NCI-H128 (cell line): ENCODE measurements at regions not wholly inside any gene's neighbourhood (a gene's known extent, or its start where the extent isn't known, plus 50 kb on each side); places are given as distances from the start of the nearest gene placed in this dataset.

Experiments used
- DNase-seq: peaks from one replicate; lab custom pipeline; 2025; ENCODE audit not compliant: unreplicated experiment; lab: John Stamatoyannopoulos, UW

DNA sequence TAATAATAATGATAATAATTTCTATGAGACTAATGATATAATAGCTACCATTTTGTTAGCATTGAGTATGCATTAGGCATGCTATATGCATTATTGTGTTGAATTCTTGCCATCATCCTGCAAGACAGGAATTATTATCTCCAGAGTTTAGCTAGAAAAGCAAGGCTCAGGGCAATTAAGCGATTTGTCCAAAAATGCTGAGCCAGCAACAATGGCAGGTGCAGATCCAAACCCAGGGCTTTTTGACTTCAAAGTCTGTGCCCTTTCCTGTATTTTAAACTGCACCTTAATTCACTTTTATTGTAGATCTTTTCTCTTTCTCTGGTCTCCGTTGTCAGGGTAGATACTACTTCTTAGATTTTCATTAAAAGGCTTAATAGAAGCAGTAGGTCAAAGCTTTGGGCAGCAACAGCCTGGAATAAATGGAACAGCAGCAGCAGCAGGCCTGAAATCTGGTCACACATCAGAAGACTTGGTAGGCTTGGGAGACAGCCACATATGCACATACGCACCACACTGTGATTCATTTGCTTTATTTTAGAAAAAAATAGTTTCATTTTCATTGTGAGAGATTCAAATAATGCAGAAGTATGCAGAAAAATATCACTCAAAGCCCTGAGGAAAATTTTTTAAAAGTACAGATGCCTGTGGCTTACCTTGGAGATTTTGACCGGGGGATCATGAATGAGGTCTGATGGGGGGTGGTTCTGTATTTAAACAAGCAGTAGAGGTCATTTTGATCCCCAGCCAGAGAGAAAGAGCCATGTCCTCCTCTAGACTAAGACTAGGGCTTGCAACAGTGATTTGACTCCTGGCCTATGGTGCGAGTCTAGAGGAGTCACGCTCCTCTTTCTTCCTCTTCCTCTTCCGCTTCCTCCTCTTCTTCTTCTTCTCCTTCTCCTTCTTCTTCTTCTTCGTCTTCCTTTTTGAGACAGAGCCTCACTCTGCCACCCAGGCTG, 455.7 kb downstream of the TSN start:
- DNase-seq = no peak

DNA sequence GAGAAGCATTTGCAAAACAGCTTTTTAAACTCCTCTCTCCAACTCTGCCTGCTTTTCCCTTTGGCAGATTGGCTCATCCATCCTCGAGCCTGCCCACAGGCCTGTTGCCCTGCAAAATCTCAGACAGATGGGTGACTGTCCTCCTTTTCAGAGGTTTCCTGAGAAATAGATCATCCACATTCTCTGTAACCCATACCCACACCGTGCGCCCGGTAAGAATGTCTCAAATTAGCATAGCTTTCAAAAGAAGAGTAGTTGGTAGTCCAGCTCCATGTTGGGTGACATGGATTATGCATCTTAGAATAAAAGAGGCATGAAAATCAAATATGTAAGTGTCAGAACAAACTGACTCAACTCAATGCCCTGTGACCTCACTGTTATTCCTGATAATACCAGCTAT, 457.9 kb downstream of the TSN start:
- no peak for DNase-seq

DNA sequence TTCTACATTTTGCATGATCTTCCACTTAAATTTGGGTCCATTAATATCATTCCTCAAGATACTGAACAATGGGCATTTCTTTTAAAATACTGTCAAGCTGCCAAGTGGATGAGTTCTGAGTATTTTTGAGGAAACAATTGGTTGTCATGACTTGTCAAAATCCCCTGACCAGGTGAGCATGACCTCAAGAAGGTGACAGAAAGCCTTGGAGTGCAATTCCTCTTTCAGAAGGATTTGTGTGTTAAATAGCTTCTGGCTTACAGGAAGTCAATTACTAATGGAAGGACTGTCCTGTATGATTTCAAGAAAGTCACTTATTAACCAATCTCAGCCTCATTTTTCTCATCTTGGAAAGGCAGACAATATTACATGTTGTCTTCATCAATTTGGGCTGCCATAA, 460.6 kb downstream of the TSN start:
- no peak for DNase-seq

DNA sequence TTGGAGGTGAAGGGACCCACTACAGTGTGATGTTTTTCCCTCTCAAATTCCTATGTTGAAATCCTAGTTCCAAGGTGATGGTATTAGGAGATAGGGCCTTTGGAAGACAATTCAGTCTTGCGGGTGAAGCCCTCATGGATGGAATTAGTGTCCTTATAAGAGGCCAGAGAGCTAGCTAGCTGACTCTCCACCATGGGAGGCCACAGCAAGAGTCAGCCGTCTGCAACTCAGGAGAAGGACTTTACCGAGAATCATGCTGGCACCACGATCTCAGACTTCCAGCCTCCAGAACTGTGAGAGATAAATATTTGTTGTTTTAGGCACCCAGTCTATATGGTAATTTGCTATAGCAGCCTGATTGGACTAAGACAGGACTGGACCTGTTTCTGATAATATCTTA, 461.4 kb downstream of the TSN start:
- DNase-seq = no peak

DNA sequence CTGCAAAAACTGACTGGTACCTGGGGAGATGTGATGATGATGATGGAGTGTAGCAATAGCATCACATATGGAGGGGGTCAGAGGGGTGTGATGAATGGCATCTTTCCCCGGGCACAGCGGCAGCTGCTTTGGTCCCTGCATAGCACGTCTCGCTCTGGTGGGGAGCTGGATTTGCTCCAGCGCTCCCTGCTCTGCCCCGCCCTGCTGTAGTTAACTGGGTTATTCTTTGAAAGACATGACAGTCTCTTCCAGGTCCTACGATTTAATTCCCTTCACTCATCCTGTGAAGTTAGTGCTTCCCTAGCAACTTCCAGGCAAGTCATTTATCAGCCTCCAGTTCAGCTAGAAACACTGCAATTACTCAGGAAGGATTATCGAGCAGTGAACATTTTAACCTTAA, 463.1 kb downstream of the TSN start:
- no peak for DNase-seq

DNA sequence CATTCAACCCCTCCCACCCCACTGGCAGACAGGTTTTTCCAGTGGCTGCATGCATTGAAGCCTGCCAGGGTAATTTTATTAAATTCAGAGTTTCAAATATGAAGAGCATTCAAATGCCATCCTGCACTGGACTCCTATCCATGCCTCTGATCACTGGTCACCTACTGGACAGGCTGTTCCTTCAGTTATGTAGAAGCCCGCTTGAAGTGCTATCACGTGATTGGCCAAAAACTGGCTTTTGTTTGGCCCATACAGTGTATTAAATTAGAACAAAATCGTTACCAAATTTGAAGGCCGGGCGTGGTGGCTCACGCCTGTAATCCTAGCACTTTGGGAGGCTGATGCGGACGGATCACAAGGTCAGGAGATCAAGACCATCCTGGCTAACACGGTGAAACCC, 464.1 kb downstream of the TSN start:
- DNase-seq = no peak

DNA sequence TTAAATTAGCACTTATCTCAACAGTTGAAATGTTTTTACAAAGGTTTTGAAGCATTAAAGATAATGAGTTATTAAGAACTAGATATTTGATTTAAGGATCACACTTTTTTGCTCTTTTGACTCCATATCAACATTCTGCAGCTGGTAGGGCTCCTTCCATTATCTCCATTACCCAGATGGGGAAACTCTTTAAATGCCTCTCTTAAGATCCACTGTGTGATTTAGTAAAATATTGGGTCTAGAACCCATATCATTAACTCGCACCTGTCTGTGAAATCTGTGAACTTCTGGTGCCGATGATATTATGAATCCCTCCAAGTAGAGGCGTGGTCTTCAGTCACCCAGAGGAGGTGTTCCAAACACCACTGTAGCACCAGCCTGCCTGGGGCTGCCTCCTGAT, 466.2 kb downstream of the TSN start:
- DNase-seq = no peak

DNA sequence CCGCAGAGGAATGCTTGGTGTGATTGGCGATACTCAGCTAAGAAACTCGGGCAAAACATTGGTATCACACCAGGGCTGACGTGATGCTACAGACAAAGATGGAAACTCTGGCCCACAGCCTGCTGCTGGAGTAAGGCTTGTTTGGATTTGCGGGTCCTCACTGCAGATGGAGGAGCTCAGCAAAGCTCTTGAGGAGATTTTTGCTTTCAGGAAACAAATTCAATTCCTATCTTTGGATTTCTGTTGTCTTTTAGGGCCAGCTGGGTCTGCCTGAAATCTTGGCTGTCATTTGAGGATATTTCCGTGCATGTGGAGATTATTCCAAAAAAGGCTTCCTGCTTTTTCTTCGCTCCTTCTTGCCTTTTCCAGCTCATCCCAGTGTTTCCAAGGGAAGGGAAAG, 475.8 kb downstream of the TSN start:
- no peak for DNase-seq

DNA sequence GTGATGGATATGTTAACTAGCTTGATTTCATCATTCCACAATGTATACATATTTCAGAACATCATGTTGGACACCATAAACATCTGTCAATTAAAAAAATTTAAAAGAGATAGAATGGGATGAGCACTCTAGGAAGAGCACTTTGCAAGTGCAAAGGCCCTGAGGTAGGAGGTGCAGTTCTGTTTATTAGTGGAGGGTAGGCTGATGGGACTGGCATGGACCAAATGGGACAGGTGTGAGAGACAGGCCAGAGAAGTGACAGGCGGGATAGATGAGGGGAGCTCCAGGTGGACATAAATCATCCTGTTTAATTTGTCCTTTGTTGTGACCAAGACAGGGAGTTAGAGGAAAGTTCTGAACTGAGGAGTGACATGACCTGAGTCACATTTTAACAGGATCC, 477.9 kb downstream of the TSN start:
- DNase-seq = no peak

DNA sequence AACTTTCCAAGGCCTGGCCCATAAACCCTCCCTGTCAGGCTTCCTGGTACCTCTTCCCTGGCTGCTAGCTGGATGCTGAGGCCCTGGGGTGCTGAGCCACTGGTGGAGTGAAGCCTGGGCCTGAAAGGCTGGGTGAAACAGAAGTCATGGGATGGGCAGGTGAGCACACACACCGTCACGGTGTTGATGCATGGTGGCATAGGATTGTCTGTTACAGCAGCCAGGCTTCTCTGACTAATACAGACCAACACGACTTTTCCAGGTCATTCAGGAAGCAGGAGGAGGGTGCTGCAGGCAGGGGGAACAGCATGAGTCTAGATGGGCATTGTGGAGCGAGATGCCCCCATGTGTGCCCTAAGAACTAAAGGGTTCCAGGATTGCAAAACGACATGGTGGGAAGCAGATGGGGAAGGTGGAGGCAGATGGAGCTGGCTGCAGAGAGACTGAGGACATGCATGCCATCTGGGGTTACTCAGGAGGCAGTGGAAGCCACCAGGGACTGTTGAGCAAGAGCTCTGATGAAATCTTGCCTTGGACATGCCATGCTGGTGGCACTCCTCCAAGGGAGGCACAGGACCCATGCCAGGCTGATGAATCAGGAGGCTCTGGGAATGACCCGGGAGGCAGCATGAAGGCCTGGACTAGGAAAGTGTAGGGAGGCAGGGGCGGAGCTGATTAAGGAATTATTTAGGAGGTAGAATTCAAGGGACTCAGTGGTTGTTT, 480.9 kb downstream of the TSN start:
- no peak for DNase-seq

DNA sequence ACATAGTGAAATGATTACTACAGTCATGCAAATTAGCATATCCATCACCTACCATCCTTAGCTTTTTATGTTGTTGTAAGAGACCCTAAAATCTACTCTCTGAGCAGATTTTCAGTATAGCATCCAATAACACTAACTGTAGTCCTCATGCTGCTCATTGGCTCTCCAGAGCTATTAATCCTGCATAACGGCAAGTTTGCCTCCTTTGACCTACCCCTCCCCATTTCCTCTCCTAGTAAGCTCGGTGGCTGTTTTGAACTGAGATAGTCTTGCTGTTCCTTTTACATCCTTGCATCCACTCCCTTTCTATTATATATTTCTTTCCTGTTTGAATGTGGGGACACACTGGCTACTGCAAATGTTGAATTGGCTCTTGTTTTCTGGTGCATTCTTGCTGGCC, 481.5 kb downstream of the TSN start:
- no peak for DNase-seq

DNA sequence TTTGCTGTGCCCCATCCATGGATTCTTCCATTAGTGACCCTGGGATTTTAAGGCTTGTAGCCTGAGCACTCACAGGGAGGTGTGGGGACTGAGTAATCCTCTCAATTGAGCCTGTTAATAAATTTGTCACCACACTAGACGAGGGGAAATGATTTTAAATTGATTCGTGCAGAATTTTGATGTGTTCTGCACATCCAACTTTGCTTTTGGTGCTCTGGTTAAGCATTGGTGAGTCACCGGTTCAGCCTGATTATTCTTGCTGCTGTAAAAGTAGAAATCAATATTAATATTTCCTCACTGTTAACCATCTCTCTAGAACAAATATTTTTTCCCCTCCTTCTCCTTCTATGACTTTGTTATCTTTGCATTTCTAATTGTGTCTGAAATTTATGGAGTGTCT, 482.0 kb downstream of the TSN start:
- DNase-seq = no peak

DNA sequence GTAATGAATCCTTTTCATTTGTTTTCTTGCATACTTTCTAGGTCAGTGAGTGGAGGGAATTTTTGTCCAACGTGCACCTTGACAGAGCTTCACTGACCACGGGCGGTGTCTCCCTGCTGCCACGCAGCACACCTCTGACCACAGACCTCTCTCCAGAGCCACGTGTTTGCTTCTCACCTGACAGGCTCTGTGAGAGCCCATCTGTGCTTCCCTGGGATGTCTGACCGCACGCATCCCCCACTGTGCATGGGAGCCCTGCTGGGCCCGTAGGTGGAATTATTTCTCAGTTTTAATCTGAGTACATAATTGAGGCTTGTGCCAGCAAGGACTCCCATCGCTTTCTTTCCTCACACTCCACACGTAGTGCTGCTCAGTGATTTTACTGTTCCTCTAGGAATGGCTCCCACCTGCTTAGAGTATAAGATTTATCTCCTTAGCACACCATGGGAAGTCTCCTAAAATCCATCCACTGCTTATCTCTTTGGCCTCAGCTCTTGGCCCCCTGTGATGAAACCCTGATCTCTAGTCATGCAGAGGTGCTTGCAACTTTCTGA, 482.6 kb downstream of the TSN start:
- no peak for DNase-seq

DNA sequence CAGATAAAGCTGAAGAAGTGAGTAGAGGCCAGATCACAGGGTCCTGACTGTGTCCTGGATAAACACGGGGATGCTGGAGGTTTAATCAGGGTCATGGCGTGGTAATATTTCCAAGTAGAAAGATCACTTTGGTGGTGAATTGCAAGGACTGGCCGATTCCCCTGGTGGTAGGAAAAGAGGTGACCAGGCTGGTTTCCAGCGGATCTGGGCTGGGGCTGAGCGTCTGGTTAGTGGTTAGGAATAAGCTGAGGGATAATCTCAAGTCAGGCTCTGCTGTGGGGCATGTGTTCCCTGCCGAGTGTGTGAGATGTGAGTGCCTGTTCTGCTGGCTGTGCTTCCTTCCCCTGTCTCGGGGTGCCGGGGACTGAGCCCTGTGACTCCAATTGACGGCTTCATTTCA, 484.0 kb downstream of the TSN start:
- DNase-seq = no peak

DNA sequence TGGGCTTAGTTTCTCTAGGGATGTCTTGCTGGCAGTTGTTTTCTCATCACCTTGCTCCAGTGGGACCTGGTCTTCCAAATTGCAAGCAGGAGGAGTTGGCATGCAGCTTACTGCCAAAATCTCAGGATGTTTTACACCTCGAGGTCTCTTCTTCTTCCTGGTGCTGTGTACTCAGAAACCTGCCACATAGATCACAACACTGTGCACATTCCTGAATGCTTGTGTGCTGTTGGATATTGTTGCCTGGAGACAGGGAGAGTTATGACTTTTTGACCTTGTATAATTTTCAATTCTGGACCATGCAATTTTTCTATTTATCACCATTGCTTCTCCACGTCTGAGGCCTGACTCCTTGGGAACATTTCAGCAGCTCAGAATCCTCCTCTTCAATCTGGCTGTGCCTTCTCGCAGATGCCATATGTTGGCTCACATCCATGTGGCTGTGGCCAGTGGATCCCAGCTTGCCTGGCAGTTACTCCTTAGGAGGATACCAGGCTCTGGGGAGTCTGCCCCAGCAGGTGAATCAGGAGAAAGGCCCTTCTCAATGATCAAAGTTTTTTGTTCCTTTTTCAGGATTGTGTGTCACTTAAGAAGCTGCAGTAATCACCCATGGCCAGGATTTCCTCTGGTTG, 489.3 kb downstream of the TSN start:
- no peak for DNase-seq

DNA sequence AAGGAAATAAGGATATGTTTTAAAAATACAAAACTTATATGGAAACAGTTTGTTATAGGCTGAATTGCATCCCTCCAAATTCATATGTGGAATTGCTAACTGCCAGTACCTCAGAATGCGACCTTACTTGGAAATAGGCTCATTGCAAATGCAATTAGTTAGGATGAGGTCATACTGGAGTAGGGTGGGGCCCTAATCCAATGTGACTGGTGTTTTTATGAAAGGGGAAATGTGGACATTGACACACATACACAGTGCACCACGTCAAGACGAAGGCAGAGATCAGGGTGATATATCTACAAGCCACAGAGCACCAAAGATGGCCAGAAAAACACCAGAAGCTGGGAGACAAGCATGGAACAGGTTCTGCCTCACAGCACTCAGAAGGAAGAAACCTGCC, 494.2 kb downstream of the TSN start:
- DNase-seq = no peak

DNA sequence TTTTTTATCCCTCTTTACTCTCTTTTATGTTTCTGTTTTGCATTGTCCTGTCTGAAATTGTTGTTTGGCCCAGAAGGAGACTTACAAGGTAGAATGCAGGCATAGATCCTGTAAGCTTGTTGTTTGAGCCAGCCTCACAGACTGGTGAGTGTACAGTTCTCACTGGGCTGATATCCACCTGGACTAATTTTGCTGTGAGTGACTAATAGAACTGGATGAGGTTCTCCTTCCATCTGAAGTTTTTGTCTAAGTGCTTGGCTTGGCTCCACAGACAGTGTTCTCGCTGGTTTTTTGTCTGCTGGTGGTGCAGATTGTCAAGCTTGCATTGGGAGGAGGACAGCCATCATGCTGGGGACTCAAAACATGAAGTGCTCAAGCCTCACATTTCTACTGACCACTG, 495.7 kb downstream of the TSN start:
- no peak for DNase-seq

DNA sequence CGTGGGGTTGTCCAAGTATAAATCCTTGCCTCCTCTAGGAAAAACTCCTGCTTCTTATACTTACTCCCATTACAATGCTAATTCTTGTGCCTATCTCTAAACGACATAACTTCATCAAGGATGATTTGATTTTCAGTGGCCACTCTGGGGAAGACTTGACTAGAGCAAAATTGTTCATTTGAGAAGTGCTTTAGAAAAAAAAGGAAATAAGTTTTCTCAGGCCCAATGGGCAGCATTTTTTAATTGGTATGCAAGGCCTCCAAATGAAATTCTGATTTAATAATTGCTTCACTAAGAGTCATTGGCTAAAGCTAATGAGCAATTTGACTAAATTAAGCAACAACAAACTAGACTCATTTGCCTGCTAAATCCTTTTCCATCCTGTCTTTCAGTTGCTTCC, 496.1 kb downstream of the TSN start:
- no peak for DNase-seq

DNA sequence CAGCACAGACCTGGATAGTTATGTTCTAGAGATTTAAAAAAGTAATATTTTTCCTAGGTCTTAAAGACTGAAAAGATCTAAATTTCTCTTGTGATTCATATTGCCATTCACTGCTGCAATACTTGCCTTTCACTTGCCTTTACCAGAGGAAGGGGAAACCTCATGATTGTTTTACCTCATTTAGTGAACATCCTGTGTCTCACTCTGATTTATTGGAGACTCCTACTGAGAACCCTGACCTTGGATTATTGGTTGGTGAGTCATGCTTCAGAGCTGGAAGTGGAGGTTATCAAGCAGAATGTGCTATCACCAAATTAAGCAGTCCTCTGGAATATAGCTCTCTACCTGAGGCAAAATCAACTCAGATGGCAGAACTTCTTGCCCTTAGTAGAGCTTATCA, 500.5 kb downstream of the TSN start:
- DNase-seq = no peak

DNA sequence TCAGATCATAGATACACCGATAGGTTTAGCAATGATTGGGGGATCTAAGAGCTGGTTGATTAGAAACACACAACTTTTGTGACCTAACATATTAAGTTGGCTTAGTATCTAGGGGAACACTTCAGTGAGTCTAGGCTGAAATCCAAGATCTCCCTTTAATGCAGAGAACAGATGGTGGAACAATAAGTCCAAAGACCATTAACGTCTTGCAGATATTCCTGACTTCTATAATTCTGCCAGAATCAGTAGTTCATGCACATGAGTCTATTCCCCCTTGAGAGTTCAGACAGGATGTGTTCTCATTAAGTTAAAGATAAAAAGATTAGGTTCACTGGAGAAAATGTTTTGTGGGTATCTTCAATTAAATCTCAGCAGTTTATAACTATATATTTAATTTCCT, 506.5 kb downstream of the TSN start:
- DNase-seq = no peak

DNA sequence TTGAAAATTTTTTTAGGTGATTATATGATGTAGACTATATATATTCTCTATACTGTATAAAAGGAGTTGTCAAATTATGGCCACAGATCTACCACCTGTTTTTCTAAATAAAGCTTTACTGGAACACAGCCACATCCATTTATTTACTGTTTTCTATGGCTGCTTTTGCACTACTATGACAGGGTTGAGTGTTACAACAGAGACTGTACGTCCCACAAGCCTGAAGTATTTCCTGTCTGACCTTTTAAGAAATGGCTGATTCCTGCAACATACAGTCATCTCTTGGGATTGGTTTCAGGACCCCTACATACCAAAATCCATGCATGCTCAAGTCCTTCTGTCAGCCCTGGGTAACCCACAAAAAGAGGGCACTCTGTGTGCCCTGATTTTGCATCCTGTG, 508.3 kb downstream of the TSN start:
- no peak for DNase-seq

DNA sequence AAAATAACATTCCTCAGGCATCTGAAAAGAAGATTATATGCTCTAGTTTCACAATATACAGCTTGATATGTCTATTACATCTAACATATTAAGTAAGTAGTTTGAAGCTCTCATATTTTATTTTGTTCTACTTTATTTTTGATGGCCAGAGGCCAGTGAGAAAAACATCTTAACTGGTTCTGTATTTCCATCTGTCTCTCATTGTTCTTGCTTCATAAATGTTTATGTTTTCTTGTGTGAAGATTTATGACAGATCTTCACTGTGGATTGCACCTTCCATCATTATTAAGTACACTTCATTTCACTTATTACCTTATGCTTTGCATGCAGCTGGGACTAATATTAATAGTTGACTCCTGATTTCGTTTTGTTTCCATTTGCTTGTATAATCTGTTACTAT, 511.2 kb downstream of the TSN start:
- no peak for DNase-seq
